Lower leg skin (tissue), 4 donors: ENCODE measurements at regions not wholly inside any gene's neighbourhood (a gene's known extent, or its start where the extent isn't known, plus 50 kb on each side); places are given as distances from the start of the nearest gene placed in this dataset.
"Not testable (repeated sequence)": the region's sequence is repeated elsewhere in the genome, so short reads cannot be mapped to it uniquely, and the experiment has no call there.

ENCODE experiments used
- DNase-seq, 2 donors: peaks; one replicate each; pipeline ENCODE4 v3.0.0-alpha.2; 2019; ENCODE audit warnings: low spot score in 2 of 2
- H3K4me3 ChIP-seq: fragments of 200-600 bp; sonication (generic); 2 replicates; pipeline ENCODE4 v1.5.1; 2017; ENCODE audit warnings: mild to moderate bottlenecking, low read depth; ENCODE audit not compliant: poor library complexity, severe bottlenecking
- POLR2A ChIP-seq, 2 donors: fragments of 450-650 bp; IDR thresholded peaks; one replicate each; pipeline ENCODE4 v1.6.1; 2016 to 2017; ENCODE audit warnings: antibody characterized with exemption in 2 of 2, mild to moderate bottlenecking in 1 of 2, moderate library complexity in 1 of 2
- WGBS, 2 donors: methylation state at CpG; one replicate each; pipeline ENCODE4 v1.1.5; 2018; 5-methylcytosine and 5-hydroxymethylcytosine counted together
- intact Hi-C: fragments of 100-400 bp; cut with DNase I; formaldehyde crosslinking; loops from one replicate; pipeline ENCODE4 v1.15.0; 2023; ENCODE audit warnings: low total_unique reads
- TF ChIP-seq, protein P1 (sequence below), 3 donors: fragments of 450-650 bp; IDR thresholded peaks; one replicate each; pipeline ENCODE4 v1.5.1; 2016; ENCODE audit warnings: antibody characterized with exemption in 3 of 3, mild to moderate bottlenecking in 3 of 3, moderate library complexity in 2 of 3

DNA sequence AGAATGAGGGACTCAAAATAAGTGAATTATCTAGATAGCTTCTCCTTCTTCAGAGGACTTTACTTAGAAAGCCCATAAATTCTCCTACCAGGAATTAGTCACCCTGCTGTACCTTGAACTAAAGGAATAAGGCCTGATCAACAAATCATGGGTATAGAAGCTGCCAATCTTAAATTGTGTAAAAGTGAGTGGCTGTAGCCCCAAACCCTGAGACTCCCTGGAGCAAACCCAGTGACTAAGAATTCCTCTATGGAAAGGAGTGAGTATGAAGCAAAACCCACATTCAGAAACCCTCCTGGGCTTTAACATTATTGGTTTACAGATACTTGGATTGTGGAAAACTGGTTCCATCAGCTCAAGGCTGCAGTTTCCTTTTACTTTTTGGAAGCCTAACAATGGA, 285.8 kb upstream of the TBX18 start:
- H3K4me3 ChIP-seq = no peak overlapping the region
- intact Hi-C loops = no loop called here
- no peak for DNase-seq
- TF ChIP-seq POLR2A (IDR thresholded peaks at IDR 0.05) = no peak
- TF ChIP-seq, protein P1, sequence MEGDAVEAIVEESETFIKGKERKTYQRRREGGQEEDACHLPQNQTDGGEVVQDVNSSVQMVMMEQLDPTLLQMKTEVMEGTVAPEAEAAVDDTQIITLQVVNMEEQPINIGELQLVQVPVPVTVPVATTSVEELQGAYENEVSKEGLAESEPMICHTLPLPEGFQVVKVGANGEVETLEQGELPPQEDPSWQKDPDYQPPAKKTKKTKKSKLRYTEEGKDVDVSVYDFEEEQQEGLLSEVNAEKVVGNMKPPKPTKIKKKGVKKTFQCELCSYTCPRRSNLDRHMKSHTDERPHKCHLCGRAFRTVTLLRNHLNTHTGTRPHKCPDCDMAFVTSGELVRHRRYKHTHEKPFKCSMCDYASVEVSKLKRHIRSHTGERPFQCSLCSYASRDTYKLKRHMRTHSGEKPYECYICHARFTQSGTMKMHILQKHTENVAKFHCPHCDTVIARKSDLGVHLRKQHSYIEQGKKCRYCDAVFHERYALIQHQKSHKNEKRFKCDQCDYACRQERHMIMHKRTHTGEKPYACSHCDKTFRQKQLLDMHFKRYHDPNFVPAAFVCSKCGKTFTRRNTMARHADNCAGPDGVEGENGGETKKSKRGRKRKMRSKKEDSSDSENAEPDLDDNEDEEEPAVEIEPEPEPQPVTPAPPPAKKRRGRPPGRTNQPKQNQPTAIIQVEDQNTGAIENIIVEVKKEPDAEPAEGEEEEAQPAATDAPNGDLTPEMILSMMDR (IDR thresholded peaks at IDR 0.05) = no peak

GRCh38 chr6:85049282-85049681, 284.9 kb upstream of the TBX18 start:
- intact Hi-C loops = no loop called here
- DNase-seq = no peak
- no peak overlapping the region for H3K4me3 ChIP-seq
- WGBS, 2 donors = 86 to 93% methylated on average over 2 of the region's 2 CpGs
- TF ChIP-seq, protein P1 (IDR thresholded peaks at IDR 0.05) = no peak
- TF ChIP-seq POLR2A (IDR thresholded peaks at IDR 0.05) = no peak

- 55 to 67% methylated on average over 2 of the region's 2 CpGs for WGBS, 2 donors
- H3K4me3 ChIP-seq = no peak overlapping the region
- intact Hi-C loops = no loop called here
- no peak for TF ChIP-seq POLR2A (IDR thresholded peaks at IDR 0.05)
- TF ChIP-seq, protein P1 (IDR thresholded peaks at IDR 0.05) = no peak
- DNase-seq = no peak
Measured at GRCh38 chr6:85047818-85048217, 283.4 kb upstream of the TBX18 start.

DNA sequence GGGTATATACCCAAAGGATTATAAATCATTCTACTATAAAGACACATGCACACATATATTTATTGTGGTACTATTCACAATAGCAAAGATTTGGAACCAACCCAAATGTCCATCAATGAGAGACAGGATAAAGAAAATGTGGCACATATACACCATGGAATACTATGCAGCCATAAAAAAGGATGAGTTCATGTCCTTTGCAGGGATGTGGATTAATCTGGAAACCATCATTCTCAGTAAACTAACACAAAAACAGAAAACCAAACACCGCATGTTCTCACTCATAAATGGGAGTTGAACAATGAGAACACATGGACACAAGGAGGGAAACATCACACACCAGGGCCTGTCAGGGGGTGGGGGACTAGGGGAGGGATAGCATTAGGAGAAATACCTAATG, 281.4 kb upstream of the TBX18 start:
- H3K4me3 ChIP-seq, DNase-seq, intact Hi-C loops: not testable (repeated sequence)
- WGBS, 2 donors = 89 to 100% methylated on average over 1 of the region's 1 CpG

DNA sequence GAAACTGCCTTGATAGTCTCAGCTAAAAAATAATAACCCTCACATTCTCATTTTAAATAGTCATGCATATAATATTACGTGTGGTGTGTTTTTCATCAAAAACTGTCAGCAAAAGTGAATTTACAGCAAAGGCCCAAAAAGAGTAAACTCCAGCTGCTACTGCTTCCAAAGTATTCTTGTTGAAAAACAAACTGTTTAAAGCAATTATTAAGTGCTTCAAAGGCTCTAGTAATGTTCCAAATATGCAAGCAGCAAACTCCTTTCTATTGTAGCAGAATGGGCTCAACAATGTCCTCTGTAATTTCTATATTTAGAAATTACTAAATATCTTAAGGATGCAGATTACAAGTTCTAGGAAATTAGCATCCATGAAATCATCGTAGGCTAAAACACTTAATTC, 280.0 kb upstream of the TBX18 start:
- 39 to 46% methylated on average over 2 of the region's 2 CpGs for WGBS, 2 donors
- intact Hi-C loops = no loop called here
- H3K4me3 ChIP-seq = no peak overlapping the region
- DNase-seq = no peak
- TF ChIP-seq POLR2A (IDR thresholded peaks at IDR 0.05) = no peak
- TF ChIP-seq, protein P1 (IDR thresholded peaks at IDR 0.05) = no peak

DNA sequence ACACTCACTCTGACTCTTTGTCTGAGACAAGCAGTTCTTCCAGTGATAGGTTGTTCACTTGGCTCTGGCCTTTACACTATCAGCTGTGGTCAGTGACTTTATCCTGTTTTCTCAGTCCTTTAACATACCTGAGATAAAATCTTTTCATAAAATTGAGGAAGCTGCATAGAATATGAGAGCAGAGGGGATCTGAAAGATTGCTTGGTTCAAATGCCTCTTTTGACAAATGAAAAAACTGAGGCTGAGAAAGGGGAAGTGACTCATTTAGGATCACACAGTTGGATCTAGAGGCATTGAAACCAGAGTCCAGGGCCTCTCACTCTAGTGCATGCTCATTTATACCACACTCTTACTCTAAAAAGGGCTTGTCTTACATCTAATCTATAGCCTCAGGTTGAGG, 277.0 kb upstream of the TBX18 start:
- no peak for DNase-seq
- no peak overlapping the region for H3K4me3 ChIP-seq
- intact Hi-C loops = no loop called here
- TF ChIP-seq, protein P1 (IDR thresholded peaks at IDR 0.05) = no peak
- no peak for TF ChIP-seq POLR2A (IDR thresholded peaks at IDR 0.05)
